ENCODE measurements at regions not wholly inside any gene's neighbourhood (a gene's known extent, or its start where the extent isn't known, plus 50 kb on each side); places are given as distances from the start of the nearest gene placed in this dataset.

GRCh38 chr2:120441744-120442471, 96.0 kb downstream of the INHBB start (continued):
- TF ChIP-seq REPIN1 (CRISPR knock-in tag; IDR thresholded peaks at IDR 0.05; ENCODE audit: borderline replicate concordance, low read depth) (0 out of 2 replicates have a peak, but pooled peaks have one; percentile 38), ZNF318 (CRISPR knock-in tag; IDR thresholded peaks at IDR 0.05) (no peak), DPF2 (CRISPR knock-in tag; IDR thresholded peaks at IDR 0.05; ENCODE audit: borderline replicate concordance, low read depth) (no peak), ZNF782 (CRISPR knock-in tag; IDR thresholded peaks at IDR 0.05; ENCODE audit: borderline replicate concordance) (no peak), RNF219 (CRISPR knock-in tag; IDR thresholded peaks at IDR 0.05) (no peak), GABPB1 (CRISPR knock-in tag; IDR thresholded peaks at IDR 0.05) (peak; percentile 56; the same call in 1 of the 2 replicates), ZHX2 (IDR thresholded peaks at IDR 0.05; ENCODE audit: low read depth) (no peak), ZHX2 (CRISPR knock-in tag; IDR thresholded peaks at IDR 0.05; ENCODE audit: borderline replicate concordance) (no peak)
